Daoy (cell line): ENCODE measurements at regions not wholly inside any gene's neighbourhood (a gene's known extent, or its start where the extent isn't known, plus 50 kb on each side); places are given as distances from the start of the nearest gene placed in this dataset.
"Not testable (repeated sequence)": the region's sequence is repeated elsewhere in the genome, so short reads cannot be mapped to it uniquely, and the experiment has no call there.

Experiments
- DNase-seq: peaks from one replicate; pipeline ENCODE4 v3.0.0-alpha.2; 2015; ENCODE audit warnings: low read depth

- not testable (repeated sequence) for DNase-seq
Measured at GRCh38 chr6:57860481-57861315, 543.3 kb downstream of the PRIM2 start.

GRCh38 chr6:57870083-57870482 lies 552.7 kb downstream of the PRIM2 start:
- not testable (repeated sequence) for DNase-seq

- not testable (repeated sequence) for DNase-seq
Measured at GRCh38 chr6:57873424-57873823, 556.0 kb downstream of the PRIM2 start.

GRCh38 chr6:57876659-57877058 lies 559.2 kb downstream of the PRIM2 start:
- not testable (repeated sequence) for DNase-seq

- not testable (repeated sequence) for DNase-seq
Measured at GRCh38 chr6:57877729-57878128, 560.3 kb downstream of the PRIM2 start.

GRCh38 chr6:57878792-57879191 lies 561.4 kb downstream of the PRIM2 start:
- DNase-seq = not testable (repeated sequence)

GRCh38 chr6:57898850-57899249 lies 581.4 kb downstream of the PRIM2 start:
- not testable (repeated sequence) for DNase-seq

- DNase-seq = not testable (repeated sequence)
Measured at GRCh38 chr6:57900687-57901399, 583.4 kb downstream of the PRIM2 start.

- DNase-seq = not testable (repeated sequence)
Measured at GRCh38 chr6:57901445-57901844, 584.0 kb downstream of the PRIM2 start.

GRCh38 chr6:57904356-57904755 lies 586.9 kb downstream of the PRIM2 start:
- DNase-seq = not testable (repeated sequence)

GRCh38 chr6:57915300-57915699 lies 597.9 kb downstream of the PRIM2 start:
- not testable (repeated sequence) for DNase-seq

- not testable (repeated sequence) for DNase-seq
Measured at GRCh38 chr6:57942966-57943365, 625.5 kb downstream of the PRIM2 start.

GRCh38 chr6:57946084-57946768 lies 628.8 kb downstream of the PRIM2 start:
- DNase-seq = not testable (repeated sequence)

GRCh38 chr6:57946769-57947091 lies 629.3 kb downstream of the PRIM2 start:
- not testable (repeated sequence) for DNase-seq

GRCh38 chr6:57948481-57948880 lies 631.1 kb downstream of the PRIM2 start:
- DNase-seq = not testable (repeated sequence)

GRCh38 chr6:57950430-57950829 lies 633.0 kb downstream of the PRIM2 start:
- DNase-seq = not testable (repeated sequence)

- DNase-seq = not testable (repeated sequence)
Measured at GRCh38 chr6:57966757-57967156, 649.3 kb downstream of the PRIM2 start.

- not testable (repeated sequence) for DNase-seq
Measured at GRCh38 chr6:57971956-57972355, 654.5 kb downstream of the PRIM2 start.

- DNase-seq = no peak
Measured at GRCh38 chr6:57974653-57975052, 657.2 kb downstream of the PRIM2 start.

- not testable (repeated sequence) for DNase-seq
Measured at GRCh38 chr6:57975127-57975526, 657.7 kb downstream of the PRIM2 start.

GRCh38 chr6:57976371-57976770 lies 658.9 kb downstream of the PRIM2 start:
- not testable (repeated sequence) for DNase-seq

GRCh38 chr6:57983603-57984002 lies 666.2 kb downstream of the PRIM2 start:
- not testable (repeated sequence) for DNase-seq
